22Rv1 (cell line): ENCODE measurements at regions not wholly inside any gene's neighbourhood (a gene's known extent, or its start where the extent isn't known, plus 50 kb on each side); places are given as distances from the start of the nearest gene placed in this dataset.

Experiments used
- CTCF ChIP-seq: fragments of 450-650 bp; IDR thresholded peaks from 2 replicates; pipeline ENCODE4 v1.5.1; 2017; ENCODE audit warnings: mild to moderate bottlenecking
- ZFX ChIP-seq: fragments of 450-650 bp; IDR thresholded peaks from 2 replicates; pipeline ENCODE4 v1.6.1; 2017; ENCODE audit warnings: antibody characterized with exemption, borderline replicate concordance

DNA sequence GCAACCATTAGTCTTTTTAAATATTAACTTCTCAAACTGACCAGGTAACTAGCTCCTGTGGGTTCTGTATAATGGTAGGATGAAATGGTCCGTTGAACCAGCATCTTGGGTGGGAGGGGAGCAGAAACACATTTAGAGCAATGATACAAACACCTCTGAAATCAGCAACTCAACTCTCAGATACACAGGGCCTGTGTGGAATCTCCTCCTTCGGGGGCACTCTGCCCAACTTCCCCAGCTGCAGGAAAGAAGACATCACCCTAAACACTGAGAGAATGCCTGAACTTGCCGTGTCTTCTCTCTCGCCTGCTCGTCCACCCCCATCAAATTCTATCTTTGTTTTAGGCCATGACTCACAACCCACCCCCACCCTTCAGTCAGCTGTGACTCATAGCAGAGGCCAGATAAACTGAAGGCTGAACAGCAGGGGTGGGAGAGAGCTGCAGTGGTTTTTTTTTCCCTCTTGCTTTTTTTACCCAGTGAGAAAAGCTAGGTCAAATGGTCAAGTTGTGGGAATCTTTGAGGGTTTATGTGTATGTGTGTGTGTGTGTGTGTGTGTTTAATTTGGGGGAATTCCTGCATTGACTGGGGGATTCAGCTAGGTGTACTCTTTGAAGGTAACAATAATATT, 593.4 kb upstream of the JAG1 start:
- TF ChIP-seq CTCF (no peak), ZFX (no peak)
